Fibroblast of lung (primary cell): ENCODE measurements at regions not wholly inside any gene's neighbourhood (a gene's known extent, or its start where the extent isn't known, plus 50 kb on each side); places are given as distances from the start of the nearest gene placed in this dataset.

Source experiments
- DNase-seq, 2 donors: peaks; one replicate each; pipeline versions ENCODE4 v3.0.0 to v3.0.0-alpha.2; 2010; ENCODE audit warnings: low read depth in 2 of 2
- H2AFZ ChIP-seq: 2 replicates; pipeline ENCODE4 v1.5.1; 2012; ENCODE audit warnings: low read length, control low read depth, inconsistent platforms
- H3K27ac ChIP-seq: 2 replicates; pipeline ENCODE4 v1.5.1; 2011; ENCODE audit warnings: low read length, control low read depth; ENCODE audit not compliant: insufficient read depth
- H3K27me3 ChIP-seq: 2 replicates; pipeline ENCODE4 v1.5.1; 2011; ENCODE audit warnings: mild to moderate bottlenecking, low read length; ENCODE audit not compliant: control insufficient read depth, insufficient read depth
- H3K36me3 ChIP-seq: 2 replicates; pipeline ENCODE4 v1.5.1; 2011; ENCODE audit warnings: low read length; ENCODE audit not compliant: control insufficient read depth, insufficient read depth
- H3K4me1 ChIP-seq: 2 replicates; pipeline ENCODE4 v1.5.1; 2011; ENCODE audit warnings: low read length; ENCODE audit not compliant: control insufficient read depth, insufficient read depth; ENCODE audit errors: extremely low read depth
- H3K4me2 ChIP-seq: 2 replicates; pipeline ENCODE4 v1.5.1; 2011; ENCODE audit warnings: low read length, control low read depth; ENCODE audit not compliant: insufficient read depth; ENCODE audit errors: extremely low read depth
- H3K4me3 ChIP-seq, 4 experiments: fragments of 200-600 bp in 1 of 4; sonication (generic) in 1 of 4; replicated peaks in 1 of 4; 2 replicates each; pipeline ENCODE4 v1.5.1; 2011 to 2016; ENCODE audit warnings: low read length in 4 of 4, low read depth in 3 of 4, mild to moderate bottlenecking in 3 of 4, control low read depth in 2 of 4, inconsistent platforms in 1 of 4, mixed read lengths in 1 of 4; ENCODE audit not compliant: insufficient read depth in 1 of 4; ENCODE audit errors: control extremely low read depth in 1 of 4
- H3K79me2 ChIP-seq: 2 replicates; pipeline ENCODE4 v1.5.1; 2012; ENCODE audit warnings: mild to moderate bottlenecking, low read length, inconsistent platforms; ENCODE audit not compliant: control insufficient read depth, insufficient read depth
- H3K9ac ChIP-seq: 2 replicates; pipeline ENCODE4 v1.5.1; 2011; ENCODE audit warnings: mild to moderate bottlenecking, low read length, control low read depth; ENCODE audit not compliant: insufficient read depth
- H3K9me3 ChIP-seq: 2 replicates; pipeline ENCODE4 v1.5.1; 2012; ENCODE audit warnings: low read depth, low read length; ENCODE audit not compliant: control insufficient read depth, insufficient read depth
- H4K20me1 ChIP-seq: 2 replicates; pipeline ENCODE4 v1.5.1; 2011; ENCODE audit warnings: low read length; ENCODE audit not compliant: control insufficient read depth, insufficient read depth; ENCODE audit errors: extremely low read depth
- EZH2 ChIP-seq: IDR thresholded peaks from 2 replicates; pipeline ENCODE4 v1.5.1; 2012; ENCODE audit warnings: low read length, control low read depth, mild to moderate bottlenecking; ENCODE audit errors: missing control alignments
- TF ChIP-seq, protein P1 (sequence below), 2 donors: IDR thresholded peaks in 1 of 2; conservative IDR thresholded peaks in 1 of 2; 1 replicate in 1 of 2; 2 replicates in 1 of 2; pipeline ENCODE4 v1.5.1; 2011 to 2012; ENCODE audit warnings: low read length in 2 of 2, control low read depth in 1 of 2, inconsistent platforms in 1 of 2, low read depth in 1 of 2, mild to moderate bottlenecking in 1 of 2

- Histone ChIP-seq H3K9me3 (no peaks in the 10 kb centered on the region), H4K20me1 (no peaks in the 10 kb centered on the region), H3K27ac (no peak overlapping the region), H3K4me3 (no peak overlapping the region), H3K4me2 (no peak overlapping the region), H2AFZ (no peak overlapping the region), H3K27me3 (no peaks in the 10 kb centered on the region), H3K79me2 (no peaks in the 10 kb centered on the region), H3K4me1 (no peaks in the 10 kb centered on the region), H3K9ac (no peak overlapping the region), H3K36me3 (no peaks in the 10 kb centered on the region)
- DNase-seq: peak in 1 of 2 donors; percentile 12
- TF ChIP-seq, protein P1, sequence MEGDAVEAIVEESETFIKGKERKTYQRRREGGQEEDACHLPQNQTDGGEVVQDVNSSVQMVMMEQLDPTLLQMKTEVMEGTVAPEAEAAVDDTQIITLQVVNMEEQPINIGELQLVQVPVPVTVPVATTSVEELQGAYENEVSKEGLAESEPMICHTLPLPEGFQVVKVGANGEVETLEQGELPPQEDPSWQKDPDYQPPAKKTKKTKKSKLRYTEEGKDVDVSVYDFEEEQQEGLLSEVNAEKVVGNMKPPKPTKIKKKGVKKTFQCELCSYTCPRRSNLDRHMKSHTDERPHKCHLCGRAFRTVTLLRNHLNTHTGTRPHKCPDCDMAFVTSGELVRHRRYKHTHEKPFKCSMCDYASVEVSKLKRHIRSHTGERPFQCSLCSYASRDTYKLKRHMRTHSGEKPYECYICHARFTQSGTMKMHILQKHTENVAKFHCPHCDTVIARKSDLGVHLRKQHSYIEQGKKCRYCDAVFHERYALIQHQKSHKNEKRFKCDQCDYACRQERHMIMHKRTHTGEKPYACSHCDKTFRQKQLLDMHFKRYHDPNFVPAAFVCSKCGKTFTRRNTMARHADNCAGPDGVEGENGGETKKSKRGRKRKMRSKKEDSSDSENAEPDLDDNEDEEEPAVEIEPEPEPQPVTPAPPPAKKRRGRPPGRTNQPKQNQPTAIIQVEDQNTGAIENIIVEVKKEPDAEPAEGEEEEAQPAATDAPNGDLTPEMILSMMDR (conservative IDR thresholded peaks at IDR 0.05 in 1 of 2, IDR thresholded peaks at IDR 0.05 in 1 of 2; ENCODE audit: low read depth in 1 of 2, low read length in 2 of 2): no peak
- TF ChIP-seq EZH2: no peak
Observed at GRCh38 chr16:59170099-59170712, 436.1 kb upstream of the GOT2 start.

- H3K4me3 ChIP-seq: no peak overlapping the region
- DNase-seq: no peak
- no peak overlapping the region for H3K9ac ChIP-seq
- no peaks in the 10 kb centered on the region for H3K9me3 ChIP-seq
- no peaks in the 10 kb centered on the region for H4K20me1 ChIP-seq
- TF ChIP-seq, protein P1 (conservative IDR thresholded peaks at IDR 0.05 in 1 of 2, IDR thresholded peaks at IDR 0.05 in 1 of 2; ENCODE audit: low read depth in 1 of 2, low read length in 2 of 2): no peak
- TF ChIP-seq EZH2: no peak
- no peaks in the 10 kb centered on the region for H3K36me3 ChIP-seq
- H3K4me1 ChIP-seq: no peaks in the 10 kb centered on the region
- H3K79me2 ChIP-seq: no peaks in the 10 kb centered on the region
- H3K27me3 ChIP-seq: no peaks in the 10 kb centered on the region
- no peak overlapping the region for H2AFZ ChIP-seq
- no peak overlapping the region for H3K27ac ChIP-seq
- no peak overlapping the region for H3K4me2 ChIP-seq
Observed at GRCh38 chr16:59169168-59169567, 435.1 kb upstream of the GOT2 start.

- Histone ChIP-seq H3K4me3 (no peak overlapping the region), H3K9ac (no peak overlapping the region), H3K4me2 (no peak overlapping the region), H3K9me3 (no peaks in the 10 kb centered on the region), H4K20me1 (no peaks in the 10 kb centered on the region), H2AFZ (no peak overlapping the region), H3K79me2 (no peaks in the 10 kb centered on the region), H3K36me3 (no peaks in the 10 kb centered on the region), H3K4me1 (no peaks in the 10 kb centered on the region), H3K27me3 (no peaks in the 10 kb centered on the region), H3K27ac (no peak overlapping the region)
- TF ChIP-seq, protein P1 (conservative IDR thresholded peaks at IDR 0.05 in 1 of 2, IDR thresholded peaks at IDR 0.05 in 1 of 2; ENCODE audit: low read depth in 1 of 2, low read length in 2 of 2): no peak
- TF ChIP-seq EZH2: no peak
- DNase-seq: no peak
Observed at GRCh38 chr16:59168461-59169114, 434.5 kb upstream of the GOT2 start.
